Natural killer cell (primary cell): ENCODE measurements at regions not wholly inside any gene's neighbourhood (a gene's known extent, or its start where the extent isn't known, plus 50 kb on each side); places are given as distances from the start of the nearest gene placed in this dataset.

ENCODE experiments used
- ATAC-seq, 3 donors: fragments of 150-1000 bp in 2 of 3; fragments of 200-7000 bp in 1 of 3; cut with Tn5 transposase; 1 replicate in 1 of 3; 2 replicates in 2 of 3; pipeline ENCODE4 v1.10.0; 2021; ENCODE audit warnings: mild to moderate bottlenecking in 2 of 3, moderate library complexity in 2 of 3
- DNase-seq, 2 donors: peaks; one replicate each; pipeline versions ENCODE4 v3.0.0 to v3.0.0-alpha.2; 2013 to 2021; ENCODE audit warnings: mixed read lengths in 1 of 2
- H3K27ac ChIP-seq: one replicate; pipeline ENCODE4 v1.5.1; 2013; ENCODE audit warnings: mild to moderate bottlenecking, low read length
- H3K27me3 ChIP-seq: one replicate; pipeline ENCODE4 v1.6.1; 2013; ENCODE audit warnings: low read length; ENCODE audit not compliant: control insufficient read depth, insufficient read depth
- H3K36me3 ChIP-seq: one replicate; pipeline ENCODE4 v1.6.1; 2013; ENCODE audit warnings: low read length; ENCODE audit not compliant: control insufficient read depth, insufficient read depth
- H3K4me1 ChIP-seq: one replicate; pipeline ENCODE4 v1.6.1; 2013; ENCODE audit warnings: low read length; ENCODE audit not compliant: control insufficient read depth, insufficient read depth
- H3K4me3 ChIP-seq: one replicate; pipeline ENCODE4 v1.5.1; 2013; ENCODE audit warnings: low read length
- H3K9me3 ChIP-seq: one replicate; pipeline ENCODE4 v1.6.1; 2013; ENCODE audit warnings: low read length; ENCODE audit not compliant: control insufficient read depth, insufficient read depth
- H3K27ac Mint-ChIP-seq, 2 donors: one replicate each; pipeline ENCODE4 v1.8.0; 2022; ENCODE audit warnings: mild to moderate bottlenecking in 2 of 2, mixed read lengths in 2 of 2, moderate library complexity in 1 of 2
- H3K27me3 Mint-ChIP-seq, 2 donors: one replicate each; pipeline ENCODE4 v1.8.0; 2022; ENCODE audit warnings: low read depth in 2 of 2, mixed read lengths in 2 of 2
- H3K36me3 Mint-ChIP-seq: one replicate; pipeline ENCODE4 v1.8.0; 2022; ENCODE audit warnings: mixed read lengths
- H3K4me1 Mint-ChIP-seq, 2 donors: one replicate each; pipeline ENCODE4 v1.8.0; 2022; ENCODE audit warnings: mixed read lengths in 2 of 2
- H3K4me3 Mint-ChIP-seq: one replicate; pipeline ENCODE4 v1.8.0; 2022; ENCODE audit warnings: mild to moderate bottlenecking, moderate library complexity, mixed read lengths
- H3K9me3 Mint-ChIP-seq, 2 donors: one replicate each; pipeline ENCODE4 v1.8.0; 2022; ENCODE audit warnings: mixed read lengths in 2 of 2
- CTCF ChIP-seq: fragments of 200-600 bp; IDR thresholded peaks from one replicate; pipeline ENCODE4 v1.8.0; 2022; ENCODE audit warnings: antibody characterized with exemption
- WGBS: methylation state at CpG from one replicate; pipeline ENCODE4 v1.1.7; 2013; ENCODE audit warnings: missing lambda C conversion rate; ENCODE audit not compliant: insufficient coverage; 5-methylcytosine and 5-hydroxymethylcytosine counted together
- intact Hi-C: fragments of 100-400 bp; cut with micrococcal nuclease; formaldehyde crosslinking; loops from one replicate; pipeline ENCODE4 v1.14.2; 2022

DNA sequence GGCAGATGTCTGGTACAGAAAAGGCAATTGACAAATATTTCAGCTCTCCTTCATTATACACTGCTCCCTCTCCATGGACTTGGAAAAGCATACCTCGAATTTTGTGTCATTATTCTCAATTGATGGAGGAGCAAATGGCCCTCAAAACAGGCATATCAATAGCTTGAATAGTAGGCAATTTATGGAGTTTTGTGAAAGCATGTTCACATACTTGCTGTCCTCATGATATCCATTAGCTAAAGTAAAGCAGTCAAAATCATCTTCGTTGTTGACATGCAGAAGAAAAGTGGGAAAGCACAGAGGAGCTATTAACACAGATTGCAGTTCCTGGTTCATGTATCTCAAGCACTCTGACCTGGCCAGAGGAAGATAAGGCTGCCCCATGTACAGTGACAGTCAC is 472.8 kb downstream of the CCSER2 start:
- Histone ChIP-seq H3K4me1 (no peaks in the 10 kb centered on the region), H3K27me3 (no peaks in the 10 kb centered on the region), H3K9me3 (no peaks in the 10 kb centered on the region), H3K27ac (no peak overlapping the region), H3K36me3 (no peaks in the 10 kb centered on the region), H3K4me3 (no peak overlapping the region)
- peaks cover 0 to 3% of the 10 kb centered on the region in 2 donors for H3K9me3 Mint-ChIP-seq
- ATAC-seq: no peak
- no peaks in the 10 kb centered on the region for H3K36me3 Mint-ChIP-seq
- TF ChIP-seq CTCF: no peak
- H3K27ac Mint-ChIP-seq: no peak overlapping the region
- intact Hi-C loops: no loop called here
- no peaks in the 10 kb centered on the region for H3K4me1 Mint-ChIP-seq
- no peaks in the 10 kb centered on the region for H3K27me3 Mint-ChIP-seq
- no peak for DNase-seq
- no peak overlapping the region for H3K4me3 Mint-ChIP-seq
- 64% methylated on average over 1 of the region's 2 CpGs for WGBS

GRCh38 chr10:84801916-84802315 is 473.5 kb downstream of the CCSER2 start:
- no peaks in the 10 kb centered on the region for H3K4me1 ChIP-seq
- ATAC-seq: no peak
- no peaks in the 10 kb centered on the region for H3K4me1 Mint-ChIP-seq
- peaks cover 0 to 3% of the 10 kb centered on the region in 2 donors for H3K9me3 Mint-ChIP-seq
- H3K27me3 ChIP-seq: no peaks in the 10 kb centered on the region
- intact Hi-C loops: no loop called here
- H3K27ac Mint-ChIP-seq: no peak overlapping the region
- TF ChIP-seq CTCF: no peak
- H3K9me3 ChIP-seq: no peaks in the 10 kb centered on the region
- no peaks in the 10 kb centered on the region for H3K36me3 ChIP-seq
- no peak overlapping the region for H3K4me3 ChIP-seq
- no peak overlapping the region for H3K4me3 Mint-ChIP-seq
- WGBS: 57% methylated on average over 3 of the region's 3 CpGs
- DNase-seq: no peak
- no peaks in the 10 kb centered on the region for H3K36me3 Mint-ChIP-seq
- H3K27me3 Mint-ChIP-seq: no peaks in the 10 kb centered on the region
- H3K27ac ChIP-seq: no peak overlapping the region

DNA sequence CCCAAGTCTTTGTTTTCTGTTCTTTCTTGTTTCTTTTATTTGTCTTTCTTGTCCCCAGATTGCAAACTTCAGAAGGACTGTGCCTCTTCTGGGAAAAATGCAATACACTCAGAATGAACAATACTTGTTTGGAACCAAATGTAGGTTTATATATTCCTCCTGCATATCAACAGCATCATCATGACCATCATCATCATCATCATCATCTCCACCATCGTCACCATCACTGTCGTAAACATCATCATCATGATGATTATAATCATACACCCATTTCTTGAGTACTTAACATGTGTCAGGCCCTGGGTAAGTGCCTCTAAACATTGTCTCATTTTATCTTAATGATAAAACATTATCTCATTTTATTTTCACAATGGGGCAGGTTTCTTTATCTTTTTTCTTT is 476.8 kb downstream of the CCSER2 start:
- Histone ChIP-seq H3K9me3 (no peaks in the 10 kb centered on the region), H3K36me3 (no peaks in the 10 kb centered on the region), H3K27ac (no peak overlapping the region), H3K27me3 (no peaks in the 10 kb centered on the region), H3K4me1 (no peaks in the 10 kb centered on the region), H3K4me3 (no peak overlapping the region)
- Mint-ChIP-seq H3K4me3 (no peak overlapping the region), H3K36me3 (no peaks in the 10 kb centered on the region), H3K9me3 (peaks cover 0 to 3% of the 10 kb centered on the region in 2 donors), H3K27me3 (no peaks in the 10 kb centered on the region), H3K4me1 (no peaks in the 10 kb centered on the region), H3K27ac (no peak overlapping the region)
- no peak for TF ChIP-seq CTCF
- ATAC-seq: no peak
- no peak for DNase-seq
- intact Hi-C loops: no loop called here
- WGBS: 60% methylated on average over 2 of the region's 2 CpGs

- 75% methylated on average over 5 of the region's 5 CpGs for WGBS
- Mint-ChIP-seq H3K9me3 (no peaks in the 10 kb centered on the region), H3K4me3 (no peak overlapping the region), H3K27ac (no peak overlapping the region), H3K4me1 (no peaks in the 10 kb centered on the region), H3K36me3 (no peaks in the 10 kb centered on the region), H3K27me3 (no peaks in the 10 kb centered on the region)
- intact Hi-C loops: no loop called here
- Histone ChIP-seq H3K4me3 (no peak overlapping the region), H3K27me3 (no peaks in the 10 kb centered on the region), H3K4me1 (no peaks in the 10 kb centered on the region), H3K27ac (no peak overlapping the region), H3K36me3 (no peaks in the 10 kb centered on the region), H3K9me3 (no peaks in the 10 kb centered on the region)
- no peak for TF ChIP-seq CTCF
- ATAC-seq (no peak), DNase-seq (no peak)
Measured at GRCh38 chr10:84811113-84811512, 482.7 kb downstream of the CCSER2 start.
